C4-2B (cell line): ENCODE measurements at regions not wholly inside any gene's neighbourhood (a gene's known extent, or its start where the extent isn't known, plus 50 kb on each side); places are given as distances from the start of the nearest gene placed in this dataset.

Source experiments
- CTCF ChIP-seq: fragments of 450-650 bp; conservative IDR thresholded peaks from 2 replicates; pipeline ENCODE4 v1.5.1; 2017; ENCODE audit warnings: mild to moderate bottlenecking
- ZFX ChIP-seq: fragments of 450-650 bp; IDR thresholded peaks from 2 replicates; pipeline ENCODE4 v1.6.1; 2017

DNA sequence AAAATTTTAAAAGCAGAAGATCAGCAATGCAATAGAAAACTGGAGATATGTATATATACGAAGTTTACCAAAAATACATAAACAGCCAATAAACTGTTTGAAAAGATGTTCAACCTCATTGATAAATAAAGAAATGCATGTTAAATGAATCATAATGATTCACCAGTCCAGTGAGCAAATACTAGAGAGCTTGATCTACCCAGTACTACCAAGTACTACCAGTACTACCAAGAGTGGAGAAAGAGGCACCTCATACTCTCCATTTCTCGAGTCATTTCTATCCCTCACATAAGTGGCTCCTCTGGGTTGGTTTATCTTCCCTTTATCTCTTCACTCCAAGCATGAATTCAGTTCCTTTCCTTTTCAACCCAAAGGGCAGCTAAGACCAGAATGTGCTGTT lies 138.9 kb downstream of the MREG start:
- TF ChIP-seq CTCF (no peak), ZFX (no peak)
